ENCODE measurements at regions not wholly inside any gene's neighbourhood (a gene's known extent, or its start where the extent isn't known, plus 50 kb on each side); places are given as distances from the start of the nearest gene placed in this dataset.

GRCh38 chr1:23619299-23620188, 60.2 kb upstream of the ID3 start (continued):
- TF ChIP-seq HDAC2 (IDR thresholded peaks at IDR 0.05; ENCODE audit: borderline replicate concordance in 1 of 2, low read depth in 2 of 2, low read length in 2 of 2) (0 out of 4 replicates have a peak, but pooled peaks of 1 of the 2 experiments have one; percentile 80), EGR1 (IDR thresholded peaks at IDR 0.05; ENCODE audit: borderline replicate concordance, low read depth, low read length) (peak; percentile 66; the same call in 1 of the 2 replicates), KDM1A (IDR thresholded peaks at IDR 0.05; ENCODE audit: borderline replicate concordance, low read length) (peak; percentile 98), BRCA1 (IDR thresholded peaks at IDR 0.05; ENCODE audit: low read depth, low read length) (no peak), SUZ12 (IDR thresholded peaks at IDR 0.05; ENCODE audit: low read length) (0 out of 2 replicates have a peak, but pooled peaks have one; percentile 16), GTF2F1 (IDR thresholded peaks at IDR 0.05; ENCODE audit: borderline replicate concordance, low read depth, low read length) (no peak), PHF8 (conservative IDR thresholded peaks at IDR 0.05; ENCODE audit: low read depth, low read length) (0 out of 2 replicates have a peak, but pooled peaks have one; percentile 26)

Measured in H1 (cell line).